NB4 (cell line): ENCODE measurements at regions not wholly inside any gene's neighbourhood (a gene's known extent, or its start where the extent isn't known, plus 50 kb on each side); places are given as distances from the start of the nearest gene placed in this dataset.

Experiments
- MYC ChIP-seq: IDR thresholded peaks from 2 replicates; pipeline ENCODE4 v1.6.1; 2011; ENCODE audit warnings: low read depth, low read length
- POLR2A ChIP-seq: IDR thresholded peaks from 2 replicates; pipeline ENCODE4 v1.6.1; 2011; ENCODE audit warnings: mild to moderate bottlenecking; ENCODE audit not compliant: insufficient read length; ENCODE audit errors: extremely low read depth
- TF ChIP-seq, protein P1 (sequence below): IDR thresholded peaks from one replicate; pipeline ENCODE4 v1.5.1; 2012; ENCODE audit warnings: low read depth, low read length

DNA sequence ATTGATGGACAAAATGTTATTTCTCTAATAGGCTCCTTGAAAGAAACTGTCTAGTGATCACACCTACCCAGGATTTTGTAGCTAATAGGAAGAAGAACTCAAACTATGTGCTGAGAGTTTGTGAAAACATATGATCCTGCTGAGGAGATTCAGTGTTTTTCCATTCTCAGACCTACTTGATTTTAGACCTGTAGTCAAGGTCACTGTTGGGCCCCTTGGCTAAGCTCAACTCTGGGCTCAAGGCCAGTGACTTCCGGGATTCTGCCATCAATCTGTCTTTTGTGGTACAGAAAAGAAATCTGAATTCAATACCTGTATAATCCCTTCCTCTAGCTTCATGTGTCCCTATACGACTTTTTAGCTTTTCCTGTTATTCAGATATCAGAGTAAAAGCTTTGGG, 79.7 kb upstream of the FERD3L start:
- TF ChIP-seq, protein P1, sequence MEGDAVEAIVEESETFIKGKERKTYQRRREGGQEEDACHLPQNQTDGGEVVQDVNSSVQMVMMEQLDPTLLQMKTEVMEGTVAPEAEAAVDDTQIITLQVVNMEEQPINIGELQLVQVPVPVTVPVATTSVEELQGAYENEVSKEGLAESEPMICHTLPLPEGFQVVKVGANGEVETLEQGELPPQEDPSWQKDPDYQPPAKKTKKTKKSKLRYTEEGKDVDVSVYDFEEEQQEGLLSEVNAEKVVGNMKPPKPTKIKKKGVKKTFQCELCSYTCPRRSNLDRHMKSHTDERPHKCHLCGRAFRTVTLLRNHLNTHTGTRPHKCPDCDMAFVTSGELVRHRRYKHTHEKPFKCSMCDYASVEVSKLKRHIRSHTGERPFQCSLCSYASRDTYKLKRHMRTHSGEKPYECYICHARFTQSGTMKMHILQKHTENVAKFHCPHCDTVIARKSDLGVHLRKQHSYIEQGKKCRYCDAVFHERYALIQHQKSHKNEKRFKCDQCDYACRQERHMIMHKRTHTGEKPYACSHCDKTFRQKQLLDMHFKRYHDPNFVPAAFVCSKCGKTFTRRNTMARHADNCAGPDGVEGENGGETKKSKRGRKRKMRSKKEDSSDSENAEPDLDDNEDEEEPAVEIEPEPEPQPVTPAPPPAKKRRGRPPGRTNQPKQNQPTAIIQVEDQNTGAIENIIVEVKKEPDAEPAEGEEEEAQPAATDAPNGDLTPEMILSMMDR = no peak
- no peak for TF ChIP-seq POLR2A
- TF ChIP-seq MYC = no peak
